ENCODE measurements at regions not wholly inside any gene's neighbourhood (a gene's known extent, or its start where the extent isn't known, plus 50 kb on each side); places are given as distances from the start of the nearest gene placed in this dataset.

GRCh38 chr15:98451236-98451635, 197.1 kb upstream of the IGF1R start:
- H3K9me3 ChIP-seq = 0 out of 3 replicates have a peak, but pooled peaks cover 8% of the 10 kb centered on the region
- no peak for FAIRE-seq
- ATAC-seq = no peak

DNA sequence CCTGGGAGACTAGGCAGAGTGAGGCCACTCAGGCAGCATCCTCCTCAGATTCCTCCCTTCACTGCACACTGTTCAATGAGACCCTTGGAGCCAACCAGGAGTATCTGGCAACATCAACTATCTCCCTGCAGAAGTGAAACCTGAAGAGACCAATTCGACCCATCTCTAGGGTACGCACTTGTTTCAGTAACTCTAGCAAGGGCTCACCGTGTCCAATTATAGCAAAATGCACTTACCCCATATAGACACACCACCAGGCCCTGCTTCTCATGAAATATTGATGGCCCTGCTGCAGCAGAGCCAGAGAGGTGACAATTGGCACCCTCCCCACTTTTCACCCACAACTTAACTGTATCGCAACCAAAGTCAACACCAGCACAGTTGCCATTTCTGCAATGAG, 196.1 kb upstream of the IGF1R start:
- ATAC-seq (no peak), DNase-seq (ENCODE audit: low read depth in 1 of 2, low spot score in 1 of 2) (no peak), FAIRE-seq (no peak)
- CTCF ChIA-PET = interaction anchor here (1.0 to 3.9 kb wide), 5 partner anchors 10 to 206 kb away, joined by 3 to 32 read pairs (median 4); no protein-coding TSS in a partner anchor
- H3K4me2 ChIP-seq = no peak overlapping the region
- POLR2A ChIA-PET = no interaction called here
- no peaks in the 10 kb centered on the region for H3K4me1 ChIP-seq
- WGBS (ENCODE audit: missing lambda C conversion rate) = 62% methylated on average over 4 of the region's 4 CpGs
- no peak overlapping the region for H3K4me3 ChIP-seq
- no peak overlapping the region for H3K27ac ChIP-seq
- 0 out of 3 replicates have a peak, but pooled peaks cover 8% of the 10 kb centered on the region for H3K9me3 ChIP-seq
- no peak for TF ChIP-seq HMGXB4 (CRISPR knock-in tag; IDR thresholded peaks at IDR 0.05; ENCODE audit: borderline replicate concordance)
- no peak for TF ChIP-seq EHF (CRISPR knock-in tag; IDR thresholded peaks at IDR 0.05)
- TF ChIP-seq HOXB5 (CRISPR knock-in tag; IDR thresholded peaks at IDR 0.05) = no peak
- no peak for TF ChIP-seq PBX3 (IDR thresholded peaks at IDR 0.05)
- TF ChIP-seq FOSB (CRISPR knock-in tag; IDR thresholded peaks at IDR 0.05) = no peak
- TF ChIP-seq RCOR1 (IDR thresholded peaks at IDR 0.05; ENCODE audit: low read depth, low read length) = no peak
- TF ChIP-seq RAD21 (conservative IDR thresholded peaks at IDR 0.05 in 1 of 2, IDR thresholded peaks at IDR 0.05 in 1 of 2) = no peak
- no peak for TF ChIP-seq EP300 (IDR thresholded peaks at IDR 0.05)
- TF ChIP-seq, protein P1, sequence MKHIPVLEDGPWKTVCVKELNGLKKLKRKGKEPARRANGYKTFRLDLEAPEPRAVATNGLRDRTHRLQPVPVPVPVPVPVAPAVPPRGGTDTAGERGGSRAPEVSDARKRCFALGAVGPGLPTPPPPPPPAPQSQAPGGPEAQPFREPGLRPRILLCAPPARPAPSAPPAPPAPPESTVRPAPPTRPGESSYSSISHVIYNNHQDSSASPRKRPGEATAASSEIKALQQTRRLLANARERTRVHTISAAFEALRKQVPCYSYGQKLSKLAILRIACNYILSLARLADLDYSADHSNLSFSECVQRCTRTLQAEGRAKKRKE (CRISPR knock-in tag; IDR thresholded peaks at IDR 0.05; ENCODE audit: low read depth) = no peak
- TF ChIP-seq NPAS2 (CRISPR knock-in tag; IDR thresholded peaks at IDR 0.05; ENCODE audit: borderline replicate concordance) = no peak
- no peak for TF ChIP-seq JUN (IDR thresholded peaks at IDR 0.05)
- no peak for TF ChIP-seq MAFK (IDR thresholded peaks at IDR 0.05; ENCODE audit: partially characterized antibody)
- TF ChIP-seq HEYL (CRISPR knock-in tag; IDR thresholded peaks at IDR 0.05) = no peak

More at GRCh38 chr15:98451236-98451635, 197.1 kb upstream of the IGF1R start:
- no peak for DNase-seq (ENCODE audit: low read depth in 1 of 2, low spot score in 1 of 2)
- 62% methylated on average over 11 of the region's 11 CpGs for WGBS (ENCODE audit: missing lambda C conversion rate)
- ChIA-PET POLR2A (interaction anchor here (0.5 kb wide), 1 partner anchor 202 kb away, joined by 3 read pairs; no protein-coding TSS in a partner anchor), CTCF (interaction anchor here (0.6 to 3.9 kb wide), 6 partner anchors 9 to 761 kb away, joined by 3 to 32 read pairs (median 4); no protein-coding TSS in a partner anchor)
- Histone ChIP-seq H3K27ac (no peak overlapping the region), H3K4me1 (no peaks in the 10 kb centered on the region), H3K4me2 (no peak overlapping the region), H3K4me3 (no peak overlapping the region)
- TF ChIP-seq MAFK (IDR thresholded peaks at IDR 0.05; ENCODE audit: partially characterized antibody) (no peak), RAD21 (conservative IDR thresholded peaks at IDR 0.05 in 1 of 2, IDR thresholded peaks at IDR 0.05 in 1 of 2) (no peak), HMGXB4 (CRISPR knock-in tag; IDR thresholded peaks at IDR 0.05; ENCODE audit: borderline replicate concordance) (no peak), TFCP2L1 (CRISPR knock-in tag; IDR thresholded peaks at IDR 0.05) (no peak), NPAS2 (CRISPR knock-in tag; IDR thresholded peaks at IDR 0.05; ENCODE audit: borderline replicate concordance) (no peak), HOXB5 (CRISPR knock-in tag; IDR thresholded peaks at IDR 0.05) (no peak), ESRRA (IDR thresholded peaks at IDR 0.05; ENCODE audit: borderline replicate concordance, low read length) (no peak), PBX3 (IDR thresholded peaks at IDR 0.05) (no peak), SMC3 (IDR thresholded peaks at IDR 0.05) (no peak), KDM1A (IDR thresholded peaks at IDR 0.05; ENCODE audit: low read depth) (no peak), RARB (CRISPR knock-in tag; IDR thresholded peaks at IDR 0.05) (no peak), GATA3 (IDR thresholded peaks at IDR 0.05; ENCODE audit: borderline replicate concordance) (no peak), HES2 (IDR thresholded peaks at IDR 0.05) (no peak), CEBPB (IDR thresholded peaks at IDR 0.05) (no peak), POLR2A (IDR thresholded peaks at IDR 0.05; ENCODE audit: low read length) (no peak), ZSCAN20 (CRISPR knock-in tag; IDR thresholded peaks at IDR 0.05) (no peak), MYC (IDR thresholded peaks at IDR 0.05; ENCODE audit: borderline replicate concordance, low read length) (no peak), EP300 (IDR thresholded peaks at IDR 0.05) (no peak)
- TF ChIP-seq, protein P2, sequence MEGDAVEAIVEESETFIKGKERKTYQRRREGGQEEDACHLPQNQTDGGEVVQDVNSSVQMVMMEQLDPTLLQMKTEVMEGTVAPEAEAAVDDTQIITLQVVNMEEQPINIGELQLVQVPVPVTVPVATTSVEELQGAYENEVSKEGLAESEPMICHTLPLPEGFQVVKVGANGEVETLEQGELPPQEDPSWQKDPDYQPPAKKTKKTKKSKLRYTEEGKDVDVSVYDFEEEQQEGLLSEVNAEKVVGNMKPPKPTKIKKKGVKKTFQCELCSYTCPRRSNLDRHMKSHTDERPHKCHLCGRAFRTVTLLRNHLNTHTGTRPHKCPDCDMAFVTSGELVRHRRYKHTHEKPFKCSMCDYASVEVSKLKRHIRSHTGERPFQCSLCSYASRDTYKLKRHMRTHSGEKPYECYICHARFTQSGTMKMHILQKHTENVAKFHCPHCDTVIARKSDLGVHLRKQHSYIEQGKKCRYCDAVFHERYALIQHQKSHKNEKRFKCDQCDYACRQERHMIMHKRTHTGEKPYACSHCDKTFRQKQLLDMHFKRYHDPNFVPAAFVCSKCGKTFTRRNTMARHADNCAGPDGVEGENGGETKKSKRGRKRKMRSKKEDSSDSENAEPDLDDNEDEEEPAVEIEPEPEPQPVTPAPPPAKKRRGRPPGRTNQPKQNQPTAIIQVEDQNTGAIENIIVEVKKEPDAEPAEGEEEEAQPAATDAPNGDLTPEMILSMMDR (IDR thresholded peaks at IDR 0.05) = no peak

Measured in A549 (cell line).